ENCODE measurements at regions not wholly inside any gene's neighbourhood (a gene's known extent, or its start where the extent isn't known, plus 50 kb on each side); places are given as distances from the start of the nearest gene placed in this dataset.
A peak's percentile ranks its signal among the peaks of the same experiment; 100 is the strongest.
"Not testable (repeated sequence)": the region's sequence is repeated elsewhere in the genome, so short reads cannot be mapped to it uniquely, and the experiment has no call there.

DNA sequence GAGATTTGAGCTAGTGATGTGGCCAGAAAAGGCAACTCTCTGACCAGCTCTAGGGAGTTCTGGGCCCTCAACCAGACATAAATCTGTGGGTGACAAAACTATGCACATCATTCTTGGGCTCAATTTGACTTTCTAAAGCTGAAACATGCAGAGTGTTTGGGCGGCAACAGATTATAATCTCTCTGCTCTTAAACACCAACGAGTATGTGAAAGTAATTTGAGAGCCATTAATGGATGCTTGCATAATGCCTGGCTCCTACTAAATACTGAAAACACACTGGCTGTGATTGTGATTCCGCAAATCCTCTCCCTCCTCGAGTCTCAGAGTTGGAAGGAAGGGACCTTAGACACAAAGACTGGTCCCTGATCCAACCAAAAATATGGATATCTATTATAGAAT is 186.7 kb downstream of the UACA start:
- no peak for DNase-seq (ENCODE audit: low spot score)

DNA sequence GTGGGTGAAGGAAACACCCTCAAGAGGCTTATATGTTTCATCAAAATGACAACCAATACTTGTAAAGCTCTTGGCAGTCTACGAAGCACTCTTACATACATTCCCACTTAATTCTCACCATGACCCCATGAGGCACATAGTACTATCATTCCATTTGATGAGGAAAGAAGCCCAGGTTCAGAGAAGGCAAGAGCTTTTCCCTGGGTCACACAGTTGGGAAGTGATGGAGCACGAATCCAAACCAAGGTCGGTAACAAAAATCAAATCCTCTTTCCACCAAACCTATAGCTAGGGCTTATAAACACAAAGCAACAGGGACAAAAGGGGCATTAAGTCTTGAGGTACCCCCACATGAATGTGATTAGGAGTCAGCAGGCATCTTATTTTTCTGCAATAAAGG is 187.1 kb downstream of the UACA start:
- DNase-seq (ENCODE audit: low spot score), result no peak

DNA sequence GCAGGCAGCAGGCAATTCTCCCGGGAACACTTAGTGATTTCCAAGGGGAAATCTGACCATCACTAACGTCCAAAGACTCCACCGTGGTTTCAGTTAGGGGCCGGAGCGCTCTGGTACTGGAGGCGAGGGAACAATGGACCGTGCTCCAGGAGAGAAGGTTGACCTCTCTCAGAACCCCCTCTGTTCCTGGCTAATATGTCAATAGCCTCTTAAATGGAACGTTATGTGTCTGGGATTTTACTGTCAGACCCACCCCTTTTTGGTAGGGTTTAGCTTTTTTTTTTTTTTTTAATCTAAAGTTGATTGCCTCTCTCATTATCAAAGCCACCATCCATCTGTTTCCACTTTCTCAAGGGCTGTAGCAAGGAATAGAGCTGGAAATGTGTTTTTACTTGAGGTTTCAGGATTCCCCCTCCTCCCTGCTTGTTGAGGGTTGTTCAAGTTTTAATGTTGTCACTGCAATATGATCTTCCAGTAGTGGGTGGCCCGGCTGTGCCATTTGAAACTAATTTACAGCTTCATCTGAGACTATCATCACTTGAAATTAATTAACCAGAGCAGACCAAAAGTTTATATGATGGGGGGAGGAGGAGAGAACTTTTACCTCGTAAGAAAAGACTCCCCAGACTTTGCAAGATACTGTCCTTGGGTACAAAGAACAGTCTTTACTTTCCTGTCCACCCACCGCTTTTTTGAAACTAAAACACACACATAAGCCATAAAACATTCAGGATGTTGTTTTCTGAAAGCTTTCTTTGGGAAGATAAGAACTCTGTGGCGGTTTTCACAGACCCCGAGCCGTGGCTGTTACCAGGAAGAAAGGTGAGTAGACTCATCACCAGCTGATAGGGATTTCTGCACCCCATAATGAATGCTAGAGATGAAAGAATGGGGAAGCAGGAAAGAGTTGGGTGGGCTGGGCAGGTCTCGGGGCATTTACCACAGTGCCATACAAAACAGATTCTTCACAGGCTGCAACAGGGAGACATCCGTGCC is 187.8 kb downstream of the UACA start:
- DNase-seq (ENCODE audit: low spot score), result no peak

DNA sequence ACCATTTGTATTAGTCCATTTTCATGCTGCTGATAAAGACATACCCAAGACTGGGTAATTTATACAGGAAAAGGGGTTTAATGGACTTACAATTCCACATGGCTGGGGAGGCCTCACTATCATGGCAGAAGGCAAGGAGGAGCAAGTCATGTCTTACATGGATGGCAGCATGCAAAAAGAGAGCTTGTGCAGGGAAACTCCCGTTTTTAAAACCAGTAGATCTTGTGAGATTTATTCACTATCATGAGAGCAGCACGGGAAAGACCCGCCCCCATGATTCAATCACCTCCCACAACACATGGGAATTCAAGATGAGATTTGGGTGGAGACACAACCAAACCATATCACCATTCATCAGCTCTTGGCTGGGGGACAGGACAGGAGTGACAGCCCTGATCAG is 189.0 kb downstream of the UACA start:
- not testable (repeated sequence) for DNase-seq (ENCODE audit: low spot score)

DNA sequence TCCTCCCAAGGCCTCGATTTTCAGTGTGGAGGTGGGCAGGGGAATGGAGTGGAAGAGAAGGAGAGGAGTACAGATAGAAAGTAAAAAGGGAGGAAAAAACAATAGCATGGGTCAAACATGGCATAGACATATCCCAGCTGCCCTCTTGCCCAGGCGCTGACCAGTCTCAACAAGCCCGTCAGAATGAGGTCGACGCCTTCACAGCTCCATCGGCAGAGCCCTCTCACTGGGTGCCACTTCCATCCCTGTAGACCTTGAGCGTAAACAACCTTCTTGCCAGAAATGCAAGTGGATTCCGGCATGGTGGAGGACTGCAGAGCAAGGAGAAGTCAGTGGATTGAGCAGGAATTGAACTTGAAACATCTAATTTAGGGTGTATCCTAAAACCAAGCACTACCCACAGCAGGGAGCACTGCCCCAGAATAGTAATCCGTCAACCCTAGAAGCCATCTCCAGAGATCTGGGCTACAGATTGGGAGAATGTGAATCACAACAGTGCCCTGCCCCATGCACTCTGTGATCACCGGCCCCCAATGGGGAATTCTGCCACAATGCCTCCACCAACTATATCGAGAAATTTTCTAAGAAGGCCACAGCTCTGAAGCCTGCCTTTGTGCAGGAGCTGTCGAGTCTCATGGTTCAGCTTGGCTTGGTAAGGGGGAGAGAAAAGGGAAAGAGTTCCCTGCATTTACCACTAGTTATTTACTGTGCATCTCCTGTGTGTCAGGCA is 190.1 kb downstream of the UACA start:
- no peak for DNase-seq (ENCODE audit: low spot score)

DNA sequence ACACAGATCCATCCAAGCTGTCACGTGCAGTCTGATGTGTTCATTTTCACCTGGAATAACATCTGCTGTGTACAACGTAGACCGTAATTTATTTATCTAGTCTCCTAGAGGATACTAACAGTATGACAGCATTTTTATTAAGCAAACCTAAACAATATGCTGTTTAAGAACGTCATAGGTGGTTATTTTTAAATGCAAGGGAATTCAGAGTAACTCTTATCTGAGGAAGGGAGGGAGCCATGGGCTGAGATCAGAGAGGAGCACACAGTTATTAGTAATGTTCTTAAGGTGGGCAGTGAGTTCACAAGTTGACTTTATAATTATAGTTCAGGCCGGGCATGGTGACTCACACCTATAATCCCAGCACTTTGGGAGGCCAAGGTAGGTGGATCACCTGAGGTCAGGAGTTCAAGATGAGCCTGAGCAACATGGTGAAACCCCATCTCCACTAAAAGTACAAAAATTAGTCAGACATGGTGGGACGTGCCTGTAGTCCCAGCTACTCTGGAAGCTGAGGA is 193.6 kb downstream of the UACA start:
- DNase-seq (ENCODE audit: low spot score), result peak; percentile 69

DNA sequence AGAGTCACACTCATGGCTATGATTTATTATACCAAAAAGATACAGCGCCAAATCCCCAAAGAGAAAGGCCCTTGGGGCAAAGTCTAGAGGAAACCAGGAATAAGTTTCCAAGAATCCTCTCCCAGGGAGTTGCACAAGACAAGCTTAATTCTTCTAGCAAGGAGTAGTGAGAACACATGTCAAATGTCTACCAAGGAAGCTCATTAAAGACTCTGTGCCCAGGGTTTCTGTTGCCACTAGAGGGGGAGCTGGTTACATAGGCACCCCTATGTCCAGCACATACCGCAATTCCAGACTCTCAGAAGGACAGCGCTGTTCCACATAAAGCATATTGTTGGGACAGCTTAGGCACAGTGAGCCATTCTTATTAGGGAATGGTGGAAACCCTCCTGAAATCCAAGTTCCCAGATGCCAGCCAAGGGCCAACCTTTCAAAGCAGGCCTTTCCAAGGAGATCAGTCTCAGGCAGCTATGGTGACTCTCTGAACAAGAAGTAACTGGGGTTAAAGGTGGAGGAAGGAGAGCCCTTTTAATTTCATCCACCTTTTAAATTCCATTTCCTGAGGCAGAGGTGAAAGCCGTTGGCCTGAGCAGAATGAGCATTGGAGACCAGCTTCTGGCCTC is 194.2 kb downstream of the UACA start:
- DNase-seq (ENCODE audit: low spot score), result peak; percentile 53

DNA sequence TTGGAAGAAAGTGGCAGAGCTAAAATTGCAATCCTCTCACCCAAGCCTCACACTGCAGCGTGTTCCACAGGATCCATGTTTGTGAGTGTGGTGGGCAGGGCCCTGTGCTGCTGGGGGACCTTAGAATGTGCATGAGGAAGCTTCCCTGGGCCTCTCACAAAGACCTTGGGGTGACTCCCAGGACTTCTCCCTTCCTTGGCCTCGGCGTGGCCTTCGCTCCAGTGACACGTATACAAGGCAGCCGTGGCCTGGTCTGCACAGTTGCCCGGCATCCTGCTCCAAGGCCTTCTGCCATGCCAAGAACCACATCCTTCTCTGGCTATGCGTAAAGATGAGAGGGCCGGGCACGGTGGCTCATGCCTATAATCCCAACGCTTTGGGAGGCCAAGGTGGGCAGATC is 196.4 kb downstream of the UACA start:
- DNase-seq (ENCODE audit: low spot score), result no peak

DNA sequence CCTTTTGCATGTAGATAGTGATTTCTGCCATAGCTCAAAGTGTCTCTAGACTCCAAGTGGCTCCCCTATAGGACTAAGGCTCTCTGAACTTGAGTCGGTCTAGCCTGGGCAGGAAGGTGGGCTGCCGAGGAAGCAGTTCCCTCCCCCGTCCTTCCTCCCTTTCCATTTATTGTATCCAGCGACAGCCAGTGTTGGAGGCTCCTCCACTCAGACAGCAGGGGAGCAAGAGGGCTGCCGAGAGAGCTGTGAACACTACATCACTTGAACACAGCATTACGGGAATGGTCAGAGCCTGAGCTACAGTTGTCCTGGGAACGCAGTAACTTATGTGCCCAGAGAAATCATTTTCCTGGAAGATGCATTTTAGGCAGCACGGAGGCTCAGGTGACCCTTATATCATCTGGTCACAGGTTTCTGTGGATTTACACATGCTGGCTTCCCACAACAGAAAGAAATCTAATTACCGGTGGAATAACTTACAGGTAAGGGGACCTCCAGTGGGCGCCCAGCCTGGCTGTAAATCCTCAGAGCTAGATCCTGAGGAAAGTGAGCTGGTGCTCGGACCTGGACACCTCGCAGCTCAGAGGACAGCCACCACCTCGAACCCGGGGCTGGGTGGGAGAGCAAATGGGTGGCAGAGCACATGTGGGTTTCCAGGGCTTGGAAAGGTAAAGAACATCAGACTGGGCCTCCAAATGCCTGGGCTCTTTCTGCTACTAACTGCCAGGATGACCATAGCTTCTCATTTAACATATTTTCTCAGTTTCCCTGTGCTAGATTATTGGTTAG is 197.1 kb downstream of the UACA start:
- no peak for DNase-seq (ENCODE audit: low spot score)

DNA sequence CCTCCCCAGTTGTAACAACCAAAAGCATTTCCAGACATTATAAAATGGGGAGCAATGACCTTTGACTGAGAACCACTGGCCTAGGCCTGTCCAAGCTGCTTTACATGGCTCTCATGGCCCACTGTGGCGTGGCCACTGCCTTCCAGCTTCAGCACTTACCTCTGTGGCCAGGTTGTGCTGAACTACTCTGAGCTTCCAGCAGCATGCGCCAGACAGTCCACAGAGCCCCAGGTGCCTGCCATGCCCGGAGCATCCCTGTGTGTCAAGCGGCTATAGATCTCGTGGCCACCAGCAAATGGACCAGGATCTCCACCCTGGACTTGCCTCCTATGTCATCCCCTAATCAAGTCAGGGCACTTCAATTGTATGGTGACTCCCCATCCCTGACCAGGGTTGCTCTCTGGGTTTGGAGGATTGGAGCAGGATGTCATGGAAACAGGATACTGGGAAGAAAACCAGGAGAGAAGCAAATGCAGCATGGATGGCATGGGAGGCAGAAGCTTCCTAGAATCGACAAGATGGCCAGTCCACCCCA is 199.7 kb downstream of the UACA start:
- DNase-seq (ENCODE audit: low spot score), result no peak

DNA sequence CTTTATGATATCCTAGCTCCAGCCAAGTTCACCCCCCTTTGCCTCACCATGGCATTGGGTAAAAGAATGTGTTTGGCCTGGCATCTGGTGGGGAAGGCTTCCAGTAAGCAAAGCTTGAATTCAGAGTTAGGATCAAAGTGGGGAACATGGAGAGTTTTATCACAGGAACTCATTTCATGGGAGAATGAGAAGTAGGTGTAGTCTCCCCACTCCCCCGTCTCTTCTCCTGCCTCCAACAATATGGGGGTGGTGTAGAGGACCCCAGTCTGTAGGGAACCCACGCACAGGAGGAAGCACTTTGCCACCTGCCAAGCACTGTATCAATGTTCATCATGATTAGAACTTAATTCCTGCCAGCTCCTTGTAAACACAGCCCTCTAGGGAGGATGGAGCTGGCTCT is 200.5 kb downstream of the UACA start:
- no peak for DNase-seq (ENCODE audit: low spot score)

DNA sequence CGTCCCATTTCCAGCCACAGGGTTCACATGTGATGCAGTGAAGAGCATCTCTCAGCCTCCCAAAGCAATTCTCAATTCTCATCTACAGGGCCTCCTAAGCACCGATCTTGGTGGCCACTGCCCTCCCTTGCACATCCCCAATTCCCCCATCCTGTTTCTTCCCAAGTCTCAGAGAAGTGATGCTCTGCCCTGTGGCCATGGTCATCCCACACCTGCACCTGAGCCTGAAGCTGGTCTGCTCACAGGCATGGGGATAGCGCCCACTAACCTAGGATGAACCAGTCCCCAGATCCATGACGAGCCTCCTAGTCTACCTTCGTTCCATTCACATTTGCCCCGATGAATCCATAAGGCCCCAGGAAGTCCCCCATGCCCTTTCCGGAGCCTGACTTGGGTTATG is 201.5 kb downstream of the UACA start:
- no peak for DNase-seq (ENCODE audit: low spot score)

DNA sequence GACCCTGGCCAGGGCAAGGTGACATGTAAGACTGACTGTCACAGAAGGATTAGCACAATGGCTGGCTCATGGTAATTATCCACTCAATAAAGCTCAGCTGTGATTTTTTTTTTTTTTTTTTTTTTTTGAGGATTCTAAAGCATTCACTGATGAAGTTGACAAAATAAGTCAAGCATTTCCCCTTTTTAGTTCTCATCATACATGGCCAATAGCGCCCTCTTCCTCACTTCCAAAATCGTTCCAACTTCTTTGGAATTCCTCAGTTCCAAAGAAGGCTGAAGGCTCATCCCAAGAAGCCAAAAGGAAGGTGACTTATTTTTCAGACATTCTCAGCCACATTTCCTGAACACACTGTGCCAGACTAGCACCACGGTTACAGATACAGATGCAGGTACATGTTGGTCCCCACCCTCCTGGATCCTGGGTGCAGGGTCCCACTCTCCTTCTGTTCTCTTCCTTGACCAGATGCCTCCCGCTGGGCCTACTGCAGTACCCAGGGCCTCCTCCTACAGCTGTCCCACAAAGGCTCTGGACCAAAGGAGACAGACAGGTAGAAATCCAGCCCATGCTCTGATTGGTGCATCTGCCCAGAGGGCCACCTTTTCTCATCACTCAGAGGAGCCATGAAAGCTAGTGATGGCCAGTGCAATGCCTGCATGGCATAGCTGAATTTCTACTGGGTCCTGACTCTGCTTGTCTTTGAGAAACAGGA is 202.6 kb downstream of the UACA start:
- DNase-seq (ENCODE audit: low spot score), result no peak

DNA sequence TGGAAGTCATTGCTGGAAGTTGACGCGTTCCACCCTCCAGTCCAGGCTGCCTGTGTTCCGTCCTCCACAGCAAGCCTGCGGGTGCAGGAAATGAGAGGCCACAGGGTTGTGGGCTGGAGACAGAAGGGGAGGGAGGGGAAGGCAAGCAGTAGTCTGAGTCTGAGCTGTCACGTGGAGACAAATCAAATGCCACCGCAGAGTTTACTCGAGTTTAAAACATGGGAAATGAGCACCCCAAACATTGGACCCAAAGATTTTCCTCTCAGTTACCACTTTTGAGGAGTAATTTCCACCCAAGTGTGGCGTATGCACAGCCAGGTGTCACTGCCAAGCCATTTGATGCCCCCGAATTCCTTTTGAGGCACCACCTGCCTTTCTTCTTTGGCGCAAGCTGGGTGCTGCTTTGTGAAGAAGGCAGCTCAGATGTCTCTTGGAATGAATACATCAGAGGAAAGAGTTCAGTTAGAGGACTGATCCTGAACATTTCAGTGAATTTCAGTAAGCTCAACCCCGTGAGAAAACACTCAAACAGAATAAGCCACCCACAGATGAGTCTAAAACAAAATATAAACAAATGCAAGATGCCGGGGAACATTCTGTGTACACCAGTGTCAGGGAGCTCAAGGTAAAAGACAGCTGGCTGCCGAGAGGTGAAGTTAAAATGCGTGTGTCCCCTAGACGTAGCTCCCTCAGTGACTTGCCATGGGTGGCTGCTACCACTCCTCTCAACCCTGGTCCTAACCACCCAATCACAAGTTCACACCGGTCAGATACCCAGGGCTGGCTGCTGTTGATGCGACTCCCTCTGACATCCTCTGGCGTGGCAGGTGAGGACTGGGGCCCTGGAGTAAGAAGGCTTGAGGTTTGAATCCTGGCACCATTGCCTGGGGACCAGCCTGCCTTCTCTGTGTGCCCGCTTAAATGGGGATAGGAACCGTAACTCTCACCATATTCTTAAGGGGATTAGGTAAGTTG is 203.8 kb downstream of the UACA start:
- DNase-seq (ENCODE audit: low spot score), result no peak

DNA sequence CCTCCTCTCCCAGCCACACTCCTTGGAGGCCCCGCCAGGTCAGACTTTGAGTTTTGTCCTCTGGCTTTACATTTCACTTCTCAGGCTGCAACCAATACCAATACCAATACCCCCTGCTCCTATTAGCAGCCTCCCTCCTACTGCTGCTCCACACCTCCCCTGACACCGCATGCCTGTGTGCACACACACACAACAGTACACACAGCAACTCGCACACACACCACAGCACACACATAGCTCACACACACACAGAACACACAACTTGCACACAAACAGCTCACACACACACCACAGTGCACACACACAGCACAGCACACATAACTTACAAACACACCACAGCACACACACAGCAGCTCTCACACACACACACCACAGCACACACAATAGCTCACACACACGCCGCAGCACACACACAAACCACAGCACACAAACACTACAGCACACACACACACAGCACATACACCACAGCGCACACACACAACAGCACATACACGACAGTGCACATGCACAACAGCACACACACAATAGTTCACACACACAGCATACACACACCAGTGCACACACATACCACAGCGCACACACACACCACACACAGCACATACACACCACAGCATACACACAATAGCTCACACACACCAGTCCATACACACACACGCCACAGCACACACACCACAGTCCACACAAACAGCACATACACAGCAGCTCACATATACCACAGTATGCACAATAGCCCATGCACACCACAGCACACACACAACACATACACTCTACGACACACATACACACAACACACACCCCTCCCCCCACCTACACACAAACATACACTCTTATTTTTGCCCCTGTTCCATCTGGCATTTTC is 204.7 kb downstream of the UACA start:
- no peak for DNase-seq (ENCODE audit: low spot score)

DNA sequence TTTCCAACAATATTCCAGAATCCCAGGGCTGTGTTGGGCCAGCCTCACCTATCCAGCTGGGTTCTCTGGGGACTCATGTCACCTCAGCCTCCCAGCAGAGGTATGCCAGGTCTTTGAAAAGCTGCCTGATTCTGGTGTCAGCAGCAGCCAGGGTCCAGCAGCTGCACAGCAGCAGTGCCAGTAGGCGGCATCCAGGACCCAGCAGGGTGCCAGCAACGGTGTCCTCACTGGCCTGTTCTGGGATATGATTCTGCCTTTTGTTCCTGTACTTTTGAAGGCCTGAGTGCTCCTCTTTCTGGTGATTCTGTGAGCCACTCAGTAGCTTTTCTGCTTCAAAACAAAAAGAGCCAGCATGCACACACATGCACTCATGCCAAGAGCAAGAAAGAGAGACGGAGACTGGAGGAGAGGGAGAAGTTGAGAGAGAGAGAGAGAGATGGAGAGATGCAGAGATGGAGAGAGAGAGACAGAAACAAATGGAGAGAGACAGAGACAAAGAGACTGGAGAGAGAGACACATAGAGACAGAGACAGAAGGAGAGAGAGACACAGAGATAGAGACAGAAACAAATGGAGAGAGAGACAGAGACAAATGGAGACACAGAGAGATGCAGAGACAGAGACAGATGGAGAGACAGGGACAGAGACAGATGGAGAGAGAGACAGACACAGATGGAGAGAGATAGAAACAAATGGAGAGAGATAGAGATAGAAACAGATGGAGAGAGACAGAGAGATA is 205.7 kb downstream of the UACA start:
- DNase-seq (ENCODE audit: low spot score), result no peak

DNA sequence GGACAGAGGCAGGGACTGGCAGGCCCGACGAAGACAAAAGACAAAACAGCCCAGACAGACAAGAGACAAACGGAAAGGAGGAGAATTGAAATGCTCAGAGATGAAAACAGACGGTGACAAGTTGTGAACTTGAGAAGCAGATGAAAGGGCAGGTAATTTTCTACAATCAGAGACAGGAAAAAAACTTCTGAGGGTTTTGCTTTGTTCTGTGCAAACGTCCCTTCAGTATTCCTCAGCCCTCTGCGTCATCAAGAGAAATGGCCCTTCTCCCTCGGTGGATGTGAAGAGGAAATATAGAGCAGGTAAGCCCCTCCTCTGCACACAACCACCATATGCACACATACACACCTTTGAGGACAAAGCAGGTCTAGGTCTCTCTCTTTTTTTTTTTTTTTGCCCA is 206.6 kb downstream of the UACA start:
- no peak for DNase-seq (ENCODE audit: low spot score)

DNA sequence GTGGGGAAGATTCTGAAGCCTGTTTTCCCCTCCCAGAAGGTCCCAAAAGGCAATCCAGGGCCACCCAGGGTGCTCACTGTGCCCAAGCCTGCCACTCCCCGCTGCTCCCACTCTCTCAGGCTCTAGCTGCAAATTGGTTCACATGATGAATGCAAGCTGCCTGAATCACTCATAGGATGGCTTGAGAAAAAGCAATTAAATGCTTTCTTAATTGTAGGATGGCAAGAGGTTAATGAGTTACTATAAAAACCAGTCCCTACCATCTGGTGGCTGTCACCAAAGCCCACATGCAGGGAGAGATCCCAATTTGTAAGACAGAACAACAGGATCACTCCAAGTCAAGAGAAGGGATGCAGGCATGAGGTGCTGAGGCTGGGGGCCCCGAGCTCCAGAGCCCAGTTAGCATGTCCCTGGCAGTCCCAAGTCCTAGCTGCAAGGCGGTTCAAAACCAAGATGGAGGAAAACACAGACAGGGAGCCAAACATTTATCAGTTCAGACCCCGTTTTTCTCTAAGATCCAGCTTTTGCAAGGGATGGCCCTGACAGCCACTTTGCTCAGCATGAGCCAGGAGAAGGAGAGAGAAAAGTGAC is 207.1 kb downstream of the UACA start:
- no peak for DNase-seq (ENCODE audit: low spot score)
